Nephron (organoid): ENCODE measurements at regions not wholly inside any gene's neighbourhood (a gene's known extent, or its start where the extent isn't known, plus 50 kb on each side); places are given as distances from the start of the nearest gene placed in this dataset.

Experiments used
- H3K27ac Mint-ChIP-seq, 3 experiments: 2 replicates each; pipeline ENCODE4 v1.8.0; 2020; ENCODE audit warnings: mixed read lengths in 3 of 3, mild to moderate bottlenecking in 2 of 3, moderate library complexity in 1 of 3
- H3K27me3 Mint-ChIP-seq: 2 replicates; pipeline ENCODE4 v1.8.0; 2021; ENCODE audit warnings: low read depth, mild to moderate bottlenecking, moderate library complexity, mixed read lengths
- H3K36me3 Mint-ChIP-seq: 2 replicates; pipeline ENCODE4 v1.8.0; 2020; ENCODE audit warnings: low read depth, mixed read lengths
- H3K4me1 Mint-ChIP-seq: 2 replicates; pipeline ENCODE4 v1.8.0; 2020; ENCODE audit warnings: mixed read lengths
- H3K4me3 Mint-ChIP-seq, 3 experiments: 2 replicates each; pipeline ENCODE4 v1.8.0; 2020; ENCODE audit warnings: mild to moderate bottlenecking in 3 of 3, mixed read lengths in 3 of 3, moderate library complexity in 2 of 3
- H3K9me3 Mint-ChIP-seq: 2 replicates; pipeline ENCODE4 v1.8.0; 2020; ENCODE audit warnings: mixed read lengths
- CTCF ChIP-seq, 3 experiments: fragments of 200-600 bp; sonication (generic); IDR thresholded peaks; one replicate each; pipeline ENCODE4 v1.5.0; 2021; ENCODE audit warnings: antibody characterized with exemption in 3 of 3; ENCODE audit not compliant: unreplicated experiment in 3 of 3

DNA sequence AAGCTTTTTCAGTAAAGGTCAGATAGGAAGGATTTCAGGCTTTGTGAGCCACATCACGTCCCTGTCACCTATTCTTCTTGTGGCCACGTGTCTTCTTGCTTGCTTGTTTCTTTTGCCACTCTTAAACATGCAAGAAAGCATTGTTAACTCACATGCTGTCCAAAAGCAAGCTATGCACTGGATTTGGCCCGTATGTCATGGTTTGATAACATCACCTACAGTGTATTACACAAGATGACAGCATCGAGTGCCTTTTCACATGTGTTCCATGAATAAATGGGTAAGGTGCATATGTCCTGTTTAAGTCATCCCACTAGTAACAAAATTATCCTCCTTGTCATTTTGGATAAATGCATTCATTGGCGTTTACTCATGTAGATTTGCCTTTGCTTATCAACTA is 468.0 kb upstream of the FAT1 start:
- no peaks in the 10 kb centered on the region for H3K4me1 Mint-ChIP-seq
- H3K27me3 Mint-ChIP-seq: no peaks in the 10 kb centered on the region
- H3K36me3 Mint-ChIP-seq: no peaks in the 10 kb centered on the region
- H3K4me3 Mint-ChIP-seq: no peak overlapping the region
- peaks cover 4% of the 10 kb centered on the region for H3K9me3 Mint-ChIP-seq
- no peak for TF ChIP-seq CTCF (IDR thresholded peaks at IDR 0.05; ENCODE audit: unreplicated experiment in 3 of 3)
- no peak overlapping the region for H3K27ac Mint-ChIP-seq

GRCh38 chr4:187192266-187192665 is 468.6 kb upstream of the FAT1 start:
- Mint-ChIP-seq H3K36me3 (no peaks in the 10 kb centered on the region), H3K27ac (no peak overlapping the region), H3K4me3 (no peak overlapping the region), H3K4me1 (no peaks in the 10 kb centered on the region), H3K27me3 (no peaks in the 10 kb centered on the region), H3K9me3 (peaks cover 4% of the 10 kb centered on the region)
- TF ChIP-seq CTCF (IDR thresholded peaks at IDR 0.05; ENCODE audit: unreplicated experiment in 3 of 3): no peak

- no peak overlapping the region for H3K27ac Mint-ChIP-seq
- no peak overlapping the region for H3K4me3 Mint-ChIP-seq
- no peak for TF ChIP-seq CTCF (IDR thresholded peaks at IDR 0.05; ENCODE audit: unreplicated experiment in 3 of 3)
- H3K27me3 Mint-ChIP-seq: no peaks in the 10 kb centered on the region
- peaks cover 4% of the 10 kb centered on the region for H3K9me3 Mint-ChIP-seq
- H3K4me1 Mint-ChIP-seq: no peaks in the 10 kb centered on the region
- H3K36me3 Mint-ChIP-seq: no peaks in the 10 kb centered on the region
Measured at GRCh38 chr4:187193141-187193540, 469.5 kb upstream of the FAT1 start.

GRCh38 chr4:187204389-187204918 is 480.8 kb upstream of the FAT1 start:
- Mint-ChIP-seq H3K9me3 (peaks cover 20% of the 10 kb centered on the region), H3K27me3 (no peaks in the 10 kb centered on the region), H3K36me3 (peaks cover 4% of the 10 kb centered on the region), H3K4me1 (no peaks in the 10 kb centered on the region), H3K4me3 (no peak overlapping the region), H3K27ac (no peak overlapping the region)
- TF ChIP-seq CTCF (IDR thresholded peaks at IDR 0.05; ENCODE audit: unreplicated experiment in 3 of 3): no peak

DNA sequence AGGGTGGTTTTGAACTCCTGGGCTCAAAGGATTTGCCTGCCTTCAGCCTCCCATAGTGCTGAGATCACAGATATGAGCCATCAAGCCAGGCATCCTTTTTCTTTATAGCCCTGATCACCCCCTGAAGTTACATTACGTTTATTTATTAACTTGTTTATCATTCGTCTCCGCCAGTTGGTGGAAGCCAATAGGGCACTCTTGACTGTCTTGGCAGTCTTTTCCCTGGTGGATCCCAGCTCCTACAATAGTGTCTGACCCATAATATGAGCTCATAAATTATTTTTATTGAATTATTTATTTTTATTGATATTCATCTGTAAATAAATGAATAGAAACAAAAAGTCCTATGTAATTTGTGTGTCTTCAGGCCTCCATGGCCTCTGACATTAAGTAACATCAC is 484.3 kb upstream of the FAT1 start:
- Mint-ChIP-seq H3K27ac (no peak overlapping the region), H3K9me3 (peaks cover 10% of the 10 kb centered on the region), H3K4me3 (no peak overlapping the region), H3K27me3 (peaks cover 3% of the 10 kb centered on the region), H3K4me1 (no peaks in the 10 kb centered on the region), H3K36me3 (no peaks in the 10 kb centered on the region)
- TF ChIP-seq CTCF (IDR thresholded peaks at IDR 0.05; ENCODE audit: unreplicated experiment in 3 of 3): no peak

DNA sequence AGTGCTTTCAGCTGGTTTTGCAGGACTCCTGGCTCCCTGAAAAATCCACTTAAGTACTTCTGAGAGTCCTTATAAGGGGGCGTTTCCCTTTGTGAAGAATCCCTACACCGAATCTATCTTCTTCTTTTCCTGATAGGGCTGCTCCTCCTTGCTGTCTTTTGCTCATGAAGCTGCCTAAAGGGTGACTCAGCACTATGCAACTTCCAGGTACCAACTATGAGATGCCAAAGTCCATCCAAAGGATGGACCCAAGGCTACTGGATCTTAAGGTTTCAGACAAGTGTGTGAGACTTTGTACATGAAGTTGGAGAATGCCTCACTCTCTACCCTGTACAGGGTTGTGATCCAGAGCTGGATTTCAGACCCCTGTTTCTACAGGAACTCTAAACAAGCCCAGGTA is 485.0 kb upstream of the FAT1 start:
- H3K4me1 Mint-ChIP-seq: no peaks in the 10 kb centered on the region
- H3K27me3 Mint-ChIP-seq: peaks cover 6% of the 10 kb centered on the region
- H3K36me3 Mint-ChIP-seq: no peaks in the 10 kb centered on the region
- H3K9me3 Mint-ChIP-seq: peaks cover 10% of the 10 kb centered on the region
- no peak for TF ChIP-seq CTCF (IDR thresholded peaks at IDR 0.05; ENCODE audit: unreplicated experiment in 3 of 3)
- H3K4me3 Mint-ChIP-seq: no peak overlapping the region
- H3K27ac Mint-ChIP-seq: no peak overlapping the region
